Fibroblast of the aortic adventitia (primary cell): ENCODE measurements at regions not wholly inside any gene's neighbourhood (a gene's known extent, or its start where the extent isn't known, plus 50 kb on each side); places are given as distances from the start of the nearest gene placed in this dataset.

ENCODE experiments used
- DNase-seq: peaks from one replicate; pipeline ENCODE4 v3.0.0-alpha.2; 2010; ENCODE audit warnings: low read depth
- H3K4me3 ChIP-seq: 2 replicates; pipeline ENCODE4 v1.5.1; 2011; ENCODE audit warnings: low read depth, mild to moderate bottlenecking, control low read depth, low read length, moderate library complexity
- CTCF ChIP-seq: IDR thresholded peaks from 2 replicates; pipeline ENCODE4 v1.5.1; 2011; ENCODE audit warnings: mild to moderate bottlenecking, low read length, control low read depth, inconsistent platforms; ENCODE audit not compliant: insufficient read depth

DNA sequence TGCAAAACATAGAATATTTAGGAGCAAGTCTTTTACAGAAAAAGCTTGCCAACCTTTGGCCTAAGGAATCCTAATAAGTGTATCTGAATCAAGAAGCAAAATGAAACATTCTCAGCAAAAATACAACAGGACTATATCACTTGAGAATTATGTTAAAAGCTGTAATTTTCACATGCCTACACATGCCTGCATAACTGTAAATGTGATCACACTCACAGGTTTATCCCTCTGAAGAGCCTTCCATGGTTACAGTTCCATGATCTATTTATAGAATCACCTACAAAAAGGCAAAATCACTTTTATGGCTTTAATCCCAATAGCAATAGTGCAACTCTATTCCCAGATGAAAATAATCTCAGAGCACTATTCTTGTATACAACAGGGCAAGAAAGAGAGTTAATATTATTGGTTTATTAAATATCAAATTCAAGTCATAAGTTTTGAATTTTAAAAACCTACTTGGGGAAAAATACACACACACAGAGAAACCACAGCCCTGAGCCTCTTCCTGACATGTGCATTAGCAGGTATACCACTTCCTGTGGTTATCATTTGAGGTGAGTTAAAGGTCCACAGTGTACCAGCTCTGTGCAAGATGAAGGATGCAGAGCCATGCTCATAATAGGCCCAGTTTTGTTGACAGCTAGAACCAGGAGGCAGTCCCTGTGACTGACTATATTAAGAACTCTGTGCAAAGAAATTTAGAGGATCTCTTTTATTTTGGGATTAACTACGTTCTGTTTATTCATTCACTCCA lies 252.5 kb upstream of the TGFBR2 start:
- DNase-seq, result no peak
- no peak for TF ChIP-seq CTCF
- no peak overlapping the region for H3K4me3 ChIP-seq

- peak; percentile 49 for DNase-seq
- no peak overlapping the region for H3K4me3 ChIP-seq
- TF ChIP-seq CTCF, result no peak
Observed at GRCh38 chr3:30354513-30354912, 251.9 kb upstream of the TGFBR2 start.

DNA sequence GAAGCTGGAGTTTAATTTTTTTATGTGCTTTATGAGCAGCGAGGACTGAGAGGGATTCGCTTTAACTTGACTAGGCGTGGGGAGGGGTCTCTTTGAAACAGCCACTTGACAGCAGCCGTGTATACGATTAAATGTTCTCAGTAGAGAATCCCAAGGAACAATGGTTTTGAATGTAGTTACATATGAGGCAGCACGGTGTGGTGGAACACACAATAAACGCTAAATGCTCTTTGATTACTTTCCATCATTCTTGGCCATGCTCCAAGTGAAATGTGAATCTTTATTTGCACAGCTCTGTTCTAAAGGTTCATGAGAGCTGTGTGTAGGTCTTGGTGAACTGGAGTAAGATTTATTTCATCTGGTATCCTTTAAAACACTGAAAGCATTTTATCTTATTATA lies 251.4 kb upstream of the TGFBR2 start:
- DNase-seq, result no peak
- no peak for TF ChIP-seq CTCF

DNA sequence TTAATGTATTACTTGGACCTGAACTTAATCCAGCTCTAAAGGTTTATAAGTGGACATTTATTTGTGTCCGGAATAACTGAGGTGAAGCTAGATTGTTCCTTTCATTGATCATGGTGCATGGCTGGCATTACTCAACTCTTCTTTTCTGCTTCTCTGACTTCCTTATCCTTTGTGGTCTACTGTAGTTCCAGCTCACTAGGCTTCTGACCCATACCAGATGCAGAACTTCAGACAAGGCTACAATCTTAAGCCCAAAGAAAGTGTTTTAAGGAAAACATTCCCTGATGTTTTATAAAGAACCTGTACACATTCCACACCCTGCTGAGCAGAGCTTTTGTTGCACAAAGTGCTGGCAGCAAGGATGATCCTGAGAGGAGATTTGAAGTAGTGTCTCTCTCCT lies 250.8 kb upstream of the TGFBR2 start:
- H3K4me3 ChIP-seq, result no peak overlapping the region
- DNase-seq, result peak; percentile 52
- no peak for TF ChIP-seq CTCF

More for the DNA sequence above, 251.4 kb upstream of the TGFBR2 start:
- no peak overlapping the region for H3K4me3 ChIP-seq

GRCh38 chr3:30356866-30357753 lies 249.3 kb upstream of the TGFBR2 start:
- no peak for TF ChIP-seq CTCF
- no peak overlapping the region for H3K4me3 ChIP-seq
- DNase-seq, result no peak

GRCh38 chr3:30357897-30358296 lies 248.5 kb upstream of the TGFBR2 start:
- no peak for TF ChIP-seq CTCF
- no peak for DNase-seq
- no peak overlapping the region for H3K4me3 ChIP-seq
